ENCODE measurements at regions not wholly inside any gene's neighbourhood (a gene's known extent, or its start where the extent isn't known, plus 50 kb on each side); places are given as distances from the start of the nearest gene placed in this dataset.
"Not testable (repeated sequence)": the region's sequence is repeated elsewhere in the genome, so short reads cannot be mapped to it uniquely, and the experiment has no call there.

- no peak for DNase-seq (ENCODE audit: low spot score)
These were observed 54.5 kb downstream of the IRX5 start for GRCh38 chr16:54985156-54985555.

GRCh38 chr16:54985668-54986067, 55.0 kb downstream of the IRX5 start:
- no peak for DNase-seq (ENCODE audit: low spot score)

GRCh38 chr16:54986409-54986808, 55.7 kb downstream of the IRX5 start:
- DNase-seq (ENCODE audit: low spot score), result no peak

- DNase-seq (ENCODE audit: low spot score), result no peak
These were observed 56.4 kb downstream of the IRX5 start for GRCh38 chr16:54987081-54987480.

GRCh38 chr16:54991525-54991924, 60.9 kb downstream of the IRX5 start:
- DNase-seq (ENCODE audit: low spot score), result no peak

- not testable (repeated sequence) for DNase-seq (ENCODE audit: low spot score)
These were observed 61.3 kb downstream of the IRX5 start for GRCh38 chr16:54991946-54992345.

GRCh38 chr16:54993106-54993895, 62.6 kb downstream of the IRX5 start:
- no peak for DNase-seq (ENCODE audit: low spot score)

GRCh38 chr16:54996186-54996585, 65.5 kb downstream of the IRX5 start:
- DNase-seq (ENCODE audit: low spot score), result no peak

GRCh38 chr16:54998834-54999233, 68.2 kb downstream of the IRX5 start:
- DNase-seq (ENCODE audit: low spot score), result no peak

- no peak for DNase-seq (ENCODE audit: low spot score)
These were observed 68.8 kb downstream of the IRX5 start for GRCh38 chr16:54999481-54999880.

GRCh38 chr16:55000595-55000994, 69.9 kb downstream of the IRX5 start:
- no peak for DNase-seq (ENCODE audit: low spot score)

GRCh38 chr16:55001931-55002330, 71.3 kb downstream of the IRX5 start:
- DNase-seq (ENCODE audit: low spot score), result no peak

- no peak for DNase-seq (ENCODE audit: low spot score)
These were observed 71.8 kb downstream of the IRX5 start for GRCh38 chr16:55002419-55002818.

GRCh38 chr16:55003306-55003705, 72.6 kb downstream of the IRX5 start:
- DNase-seq (ENCODE audit: low spot score), result no peak

- no peak for DNase-seq (ENCODE audit: low spot score)
These were observed 73.3 kb downstream of the IRX5 start for GRCh38 chr16:55003916-55004315.

- no peak for DNase-seq (ENCODE audit: low spot score)
These were observed 76.8 kb downstream of the IRX5 start for GRCh38 chr16:55007504-55007903.

GRCh38 chr16:55008836-55009510, 78.3 kb downstream of the IRX5 start:
- no peak for DNase-seq (ENCODE audit: low spot score)

- no peak for DNase-seq (ENCODE audit: low spot score)
These were observed 78.9 kb downstream of the IRX5 start for GRCh38 chr16:55009581-55009980.

GRCh38 chr16:55010492-55011160, 80.0 kb downstream of the IRX5 start:
- no peak for DNase-seq (ENCODE audit: low spot score)

GRCh38 chr16:55012362-55012761, 81.7 kb downstream of the IRX5 start:
- no peak for DNase-seq (ENCODE audit: low spot score)

GRCh38 chr16:55012793-55013192, 82.1 kb downstream of the IRX5 start:
- DNase-seq (ENCODE audit: low spot score), result no peak

- DNase-seq (ENCODE audit: low spot score), result no peak
These were observed 83.4 kb downstream of the IRX5 start for GRCh38 chr16:55014022-55014421.

All from HuH-7 (cell line).